ENCODE measurements at regions not wholly inside any gene's neighbourhood (a gene's known extent, or its start where the extent isn't known, plus 50 kb on each side); places are given as distances from the start of the nearest gene placed in this dataset.

- Histone ChIP-seq H3K36me3 (ENCODE audit: insufficient read depth, low read length, poor library complexity, severe bottlenecking) (no peaks in the 10 kb centered on the region), H3K27ac (ENCODE audit: low read depth, low read length, poor library complexity, severe bottlenecking) (no peak overlapping the region), H3K27me3 (replicated peaks; ENCODE audit: insufficient read depth, low read depth, low read length, poor library complexity) (no peaks in the 10 kb centered on the region), H3K9me3 (ENCODE audit: low read depth, low read length, poor library complexity, severe bottlenecking) (no peaks in the 10 kb centered on the region), H3K4me3 (ENCODE audit: low read depth, low read length, poor library complexity, severe bottlenecking) (no peak overlapping the region), H3K4me1 (ENCODE audit: insufficient read depth, low read length, poor library complexity, severe bottlenecking) (peaks cover 4% of the 10 kb centered on the region)
- TF ChIP-seq EZH2 (IDR thresholded peaks at IDR 0.05; ENCODE audit: borderline replicate concordance, low read depth, low read length, poor library complexity, severe bottlenecking), result no peak
- no peak for TF ChIP-seq CTCF (conservative IDR thresholded peaks at IDR 0.05; ENCODE audit: low read depth, low read length)
- no TSS peak for BruUV-seq (replicated peaks)
- intact Hi-C loops (cut with micrococcal nuclease; ENCODE audit: unreplicated experiment), result no loop called here
- no peak for DNase-seq (ENCODE audit: low spot score)
- ChIA-PET CTCF (no interaction called here), POLR2A (ENCODE audit: low non-redundant PET) (no interaction called here)
These were observed 807.4 kb upstream of the CITED2 start for GRCh38 chr6:140181876-140182275.

DNA sequence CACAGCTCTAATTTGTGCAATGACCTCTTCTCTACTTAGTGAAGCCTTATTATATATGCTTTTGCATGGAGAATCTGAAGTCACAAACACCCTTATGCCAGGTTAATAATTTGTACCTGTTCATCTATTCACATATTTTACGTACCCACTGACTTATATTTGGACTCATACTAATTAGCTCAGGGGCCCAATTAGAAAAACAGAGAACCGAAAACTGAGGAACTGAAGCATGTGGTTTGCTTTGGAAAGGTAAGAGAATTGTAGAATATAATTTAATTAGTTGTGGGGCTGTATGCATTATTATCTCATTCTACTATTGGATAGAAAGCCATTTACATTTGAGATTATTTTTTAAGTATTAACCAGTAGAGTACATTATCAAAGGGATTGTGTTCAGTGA, 805.9 kb upstream of the CITED2 start:
- intact Hi-C loops (cut with micrococcal nuclease; ENCODE audit: unreplicated experiment), result no loop called here
- TF ChIP-seq CTCF (conservative IDR thresholded peaks at IDR 0.05; ENCODE audit: low read depth, low read length) (no peak), EZH2 (IDR thresholded peaks at IDR 0.05; ENCODE audit: borderline replicate concordance, low read depth, low read length, poor library complexity, severe bottlenecking) (no peak)
- H3K4me1 ChIP-seq (ENCODE audit: insufficient read depth, low read length, poor library complexity, severe bottlenecking), result peaks cover 7% of the 10 kb centered on the region
- no peaks in the 10 kb centered on the region for H3K9me3 ChIP-seq (ENCODE audit: low read depth, low read length, poor library complexity, severe bottlenecking)
- no TSS peak for BruUV-seq (replicated peaks)
- DNase-seq (ENCODE audit: low spot score), result no peak
- POLR2A ChIA-PET (ENCODE audit: low non-redundant PET), result no interaction called here
- no peaks in the 10 kb centered on the region for H3K27me3 ChIP-seq (replicated peaks; ENCODE audit: insufficient read depth, low read depth, low read length, poor library complexity)
- H3K36me3 ChIP-seq (ENCODE audit: insufficient read depth, low read length, poor library complexity, severe bottlenecking), result no peaks in the 10 kb centered on the region
- no peak overlapping the region for H3K27ac ChIP-seq (ENCODE audit: low read depth, low read length, poor library complexity, severe bottlenecking)
- CTCF ChIA-PET, result no interaction called here
- H3K4me3 ChIP-seq (ENCODE audit: low read depth, low read length, poor library complexity, severe bottlenecking), result no peak overlapping the region

- H3K27ac ChIP-seq (ENCODE audit: low read depth, low read length, poor library complexity, severe bottlenecking), result no peak overlapping the region
- CTCF ChIA-PET, result no interaction called here
- no TSS peak for BruUV-seq (replicated peaks)
These were observed 804.5 kb upstream of the CITED2 start for GRCh38 chr6:140178935-140179334.

More at GRCh38 chr6:140178935-140179334, 804.5 kb upstream of the CITED2 start:
- Histone ChIP-seq H3K36me3 (ENCODE audit: insufficient read depth, low read length, poor library complexity, severe bottlenecking) (no peaks in the 10 kb centered on the region), H3K4me3 (ENCODE audit: low read depth, low read length, poor library complexity, severe bottlenecking) (no peak overlapping the region), H3K27me3 (replicated peaks; ENCODE audit: insufficient read depth, low read depth, low read length, poor library complexity) (no peaks in the 10 kb centered on the region), H3K9me3 (ENCODE audit: low read depth, low read length, poor library complexity, severe bottlenecking) (no peaks in the 10 kb centered on the region), H3K4me1 (ENCODE audit: insufficient read depth, low read length, poor library complexity, severe bottlenecking) (peaks cover 7% of the 10 kb centered on the region)
- TF ChIP-seq EZH2 (IDR thresholded peaks at IDR 0.05; ENCODE audit: borderline replicate concordance, low read depth, low read length, poor library complexity, severe bottlenecking) (no peak), CTCF (conservative IDR thresholded peaks at IDR 0.05; ENCODE audit: low read depth, low read length) (no peak)
- POLR2A ChIA-PET (ENCODE audit: low non-redundant PET), result no interaction called here
- DNase-seq (ENCODE audit: low spot score), result no peak
- intact Hi-C loops (cut with micrococcal nuclease; ENCODE audit: unreplicated experiment), result no loop called here

Measured in A673 (cell line).